ENCODE measurements at regions not wholly inside any gene's neighbourhood (a gene's known extent, or its start where the extent isn't known, plus 50 kb on each side); places are given as distances from the start of the nearest gene placed in this dataset.

- no peak for DNase-seq
Measured at GRCh38 chr4:144565527-144566195, 80.3 kb upstream of the HHIP start.

- DNase-seq: no peak
Measured at GRCh38 chr4:144572660-144573059, 73.3 kb upstream of the HHIP start.

GRCh38 chr4:144574000-144574399 is 72.0 kb upstream of the HHIP start:
- DNase-seq: no peak

DNA sequence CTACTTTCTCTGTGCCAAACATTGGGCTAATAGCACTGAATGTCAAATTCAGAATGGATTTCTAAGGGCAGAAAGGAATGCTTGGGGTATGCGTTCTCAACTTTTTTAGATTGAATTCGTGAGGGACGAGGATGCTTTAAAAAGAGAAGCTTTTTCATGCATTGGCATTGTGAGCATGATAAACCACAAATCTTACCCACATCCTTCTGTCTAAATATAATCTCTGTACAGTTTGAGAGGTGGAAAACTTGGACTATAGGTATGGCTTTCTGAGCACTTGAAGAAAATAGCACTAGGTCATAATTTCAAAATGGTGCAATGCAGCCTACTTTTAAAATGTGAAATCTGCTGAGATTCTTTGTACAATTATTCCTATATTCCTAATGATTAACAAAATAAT is 71.4 kb upstream of the HHIP start:
- no peak for DNase-seq

DNA sequence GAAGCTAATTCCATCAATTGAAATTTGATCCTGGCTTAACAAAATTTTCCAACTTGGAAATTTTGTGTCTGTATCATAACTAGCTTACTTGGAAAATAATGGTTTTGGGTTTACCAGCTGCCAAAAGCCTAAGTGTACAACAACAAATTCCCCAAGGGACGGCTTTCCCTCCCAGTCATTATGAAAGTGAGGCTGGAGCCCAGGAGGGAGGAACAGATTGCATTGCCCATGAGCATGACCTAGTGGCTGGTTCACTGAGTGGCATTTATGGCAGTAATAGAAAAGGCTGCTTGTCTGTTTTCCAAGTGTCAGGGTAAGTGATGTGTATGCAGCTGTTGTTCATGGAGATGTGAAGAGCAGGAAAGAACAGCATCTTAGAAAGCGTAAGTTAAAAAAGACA is 70.8 kb upstream of the HHIP start:
- no peak for DNase-seq

- DNase-seq: no peak
Measured at GRCh38 chr4:144578681-144579080, 67.3 kb upstream of the HHIP start.

DNA sequence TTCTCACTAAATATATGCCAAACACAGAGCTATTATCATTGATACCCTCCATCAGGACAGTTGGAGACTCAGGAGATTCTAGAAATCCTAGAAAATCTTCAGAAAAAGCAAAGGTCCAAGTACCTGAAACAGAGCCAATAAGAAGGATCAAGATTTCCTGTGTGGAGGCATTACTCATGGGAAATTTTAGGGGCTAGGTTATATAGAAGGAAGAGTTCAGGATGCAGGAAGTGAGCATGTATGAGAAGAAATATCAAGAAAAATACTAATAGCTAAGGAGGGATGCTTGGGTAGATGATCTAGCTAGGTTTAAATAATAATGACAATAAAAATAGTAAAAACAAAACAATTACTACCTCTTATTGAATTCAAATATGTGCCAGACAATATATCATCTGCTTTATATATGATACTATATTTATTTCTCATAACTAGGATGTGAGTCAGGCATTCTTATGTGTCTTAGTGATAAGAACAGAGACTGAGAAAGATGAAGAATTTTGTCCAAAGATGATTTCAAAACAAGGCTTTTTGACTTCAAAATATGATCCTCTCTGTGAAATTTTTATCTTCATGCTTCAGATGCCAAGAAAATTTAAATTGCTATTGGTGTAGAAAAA is 66.4 kb upstream of the HHIP start:
- DNase-seq: no peak

DNA sequence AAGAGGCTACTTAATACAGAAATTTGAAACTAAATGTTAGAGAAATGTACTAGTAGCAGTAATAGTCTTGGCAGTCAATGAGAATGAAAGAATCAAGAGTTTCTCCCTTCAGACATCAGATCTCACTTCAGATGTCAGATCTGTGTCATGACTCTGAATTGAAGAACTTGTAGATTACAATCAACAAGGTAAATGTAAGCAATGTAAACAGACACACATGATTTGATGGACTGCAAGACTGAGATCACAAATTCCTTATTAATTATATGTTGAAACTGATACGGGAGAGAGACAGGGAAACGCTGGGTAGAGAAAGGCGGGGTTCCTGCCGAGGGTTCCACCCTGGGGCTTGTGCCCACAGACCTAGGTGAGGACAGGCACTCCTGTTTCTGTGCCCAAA is 65.5 kb upstream of the HHIP start:
- no peak for DNase-seq

GRCh38 chr4:144582105-144582850 is 63.7 kb upstream of the HHIP start:
- DNase-seq: no peak

DNA sequence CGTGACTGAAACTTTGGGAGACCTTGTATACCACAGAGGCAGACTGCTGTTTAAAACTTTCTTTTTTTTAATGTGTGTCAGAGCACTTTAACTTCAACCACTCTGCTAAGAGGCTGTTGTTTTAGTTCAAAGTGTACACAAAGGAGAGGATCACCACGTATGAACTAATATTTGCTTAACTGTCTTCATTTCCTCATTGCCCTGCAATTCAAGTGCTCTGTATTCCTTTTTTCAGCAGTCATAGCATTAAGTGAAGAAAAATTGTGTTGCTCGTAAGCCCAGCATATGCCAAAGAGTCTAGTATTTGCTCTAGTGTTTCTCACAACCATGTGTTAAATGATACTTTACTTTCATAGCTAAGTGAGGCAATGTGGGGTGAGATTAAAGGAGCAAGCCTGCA is 63.0 kb upstream of the HHIP start:
- DNase-seq: no peak

- no peak for DNase-seq
Measured at GRCh38 chr4:144583658-144584057, 62.3 kb upstream of the HHIP start.

- no peak for DNase-seq
Measured at GRCh38 chr4:144584428-144584827, 61.5 kb upstream of the HHIP start.

DNA sequence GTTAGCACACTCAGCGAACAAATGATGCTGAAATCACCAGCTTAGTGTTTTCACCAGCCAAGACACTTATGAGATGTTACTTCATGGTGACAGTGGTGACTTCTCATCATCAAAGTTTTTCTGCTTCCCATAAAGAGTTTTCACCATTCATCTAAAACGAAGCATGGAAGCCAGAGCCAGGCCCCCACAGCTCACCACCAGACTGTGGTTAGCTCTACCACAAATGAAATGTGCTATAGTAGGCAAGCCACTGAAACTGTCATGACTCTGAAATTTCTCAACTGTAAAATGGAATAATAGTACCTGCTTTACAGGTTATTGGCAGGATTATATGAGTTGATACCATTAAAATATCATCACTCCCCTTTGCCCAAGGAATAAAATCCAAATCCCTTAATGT is 56.4 kb upstream of the HHIP start:
- no peak for DNase-seq

GRCh38 chr4:144590020-144590419 is 55.9 kb upstream of the HHIP start:
- DNase-seq: no peak

DNA sequence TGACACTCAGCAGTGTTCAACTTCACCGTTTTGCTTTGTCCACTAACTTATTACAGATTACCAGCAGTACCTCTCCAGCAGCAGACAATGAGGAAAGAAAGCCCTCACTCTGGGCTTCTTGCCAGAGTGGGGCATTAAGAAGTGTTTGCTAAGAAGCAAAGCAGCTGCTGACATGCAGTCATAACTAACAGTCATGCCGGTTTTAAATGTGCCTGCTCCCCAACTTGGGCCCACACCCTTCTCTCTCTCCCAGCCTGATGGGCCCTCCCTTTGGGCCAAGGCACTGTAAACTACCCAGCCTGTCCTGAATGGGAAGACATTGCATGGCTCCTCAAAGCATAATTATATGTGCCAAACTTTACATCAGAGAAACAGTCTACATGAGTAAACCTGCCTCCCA is 54.6 kb upstream of the HHIP start:
- DNase-seq: peak; percentile 72 to 75

- no peak for DNase-seq
Measured at GRCh38 chr4:144592264-144592663, 53.7 kb upstream of the HHIP start.

GRCh38 chr4:144594471-144594986 is 51.4 kb upstream of the HHIP start:
- no peak for DNase-seq

DNA sequence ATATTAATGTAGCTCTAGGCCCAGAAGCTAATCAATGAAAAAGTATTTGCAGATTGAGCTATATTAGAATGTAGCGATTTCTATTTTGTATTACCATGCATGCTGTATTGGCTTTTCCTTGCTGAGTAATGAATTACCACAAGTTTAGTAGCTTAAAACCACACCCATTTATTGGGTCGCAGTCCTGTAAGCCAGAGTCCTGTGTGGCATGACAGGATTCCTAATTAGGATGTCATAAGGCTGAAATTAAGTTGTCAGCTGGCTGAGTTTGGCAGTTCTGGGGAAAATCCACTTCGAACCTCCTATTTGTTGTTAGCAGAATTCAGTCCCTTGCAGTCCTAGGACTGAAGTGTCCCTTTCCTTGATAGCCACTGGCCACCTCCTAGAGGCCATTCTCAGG is 50.3 kb upstream of the HHIP start:
- no peak for DNase-seq
